Left forelimb (tissue), 1 donor: ENCODE measurements at regions not wholly inside any gene's neighbourhood (a gene's known extent, or its start where the extent isn't known, plus 50 kb on each side); places are given as distances from the start of the nearest gene placed in this dataset.

Source experiments
- DNase-seq: peaks from one replicate; pipeline ENCODE4 v3.0.0-alpha.2; 2018; ENCODE audit warnings: low spot score

DNA sequence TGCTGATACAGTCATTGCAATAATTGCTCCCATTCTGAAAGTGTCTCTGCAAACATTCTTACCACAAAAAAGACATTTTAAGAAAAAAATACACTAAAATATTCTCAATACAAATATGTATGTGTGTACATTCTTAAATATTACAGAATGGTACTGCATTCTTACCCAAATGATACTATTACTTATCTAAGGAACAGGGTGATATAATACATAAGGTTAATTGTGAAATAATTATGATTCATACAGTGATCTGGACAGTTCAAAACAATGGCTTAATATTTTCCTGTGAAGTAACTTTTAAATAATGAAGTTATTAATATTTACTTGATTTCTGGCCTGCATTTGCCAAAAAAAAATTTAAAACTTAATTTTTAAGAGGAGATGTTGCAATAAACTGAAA is 694.6 kb downstream of the TUSC7 start:
- no peak for DNase-seq

DNA sequence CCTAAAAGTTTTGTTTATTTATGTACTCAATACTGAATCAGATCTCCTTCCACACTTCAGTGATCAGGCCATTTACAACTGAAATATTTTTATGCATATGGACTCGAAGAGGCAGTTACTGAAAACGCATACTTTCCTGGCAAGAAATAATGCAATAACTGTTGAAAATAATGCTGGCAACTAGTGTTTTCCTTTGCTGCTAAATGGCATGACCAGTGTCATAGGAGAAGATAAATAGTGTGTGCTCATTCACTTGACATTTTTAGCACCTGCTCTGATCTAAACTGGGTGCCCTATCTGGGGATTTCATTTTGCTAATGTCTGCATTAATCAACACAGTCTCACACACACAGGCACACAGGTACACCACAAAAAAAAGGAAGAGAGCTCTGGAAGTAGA is 695.2 kb downstream of the TUSC7 start:
- no peak for DNase-seq

DNA sequence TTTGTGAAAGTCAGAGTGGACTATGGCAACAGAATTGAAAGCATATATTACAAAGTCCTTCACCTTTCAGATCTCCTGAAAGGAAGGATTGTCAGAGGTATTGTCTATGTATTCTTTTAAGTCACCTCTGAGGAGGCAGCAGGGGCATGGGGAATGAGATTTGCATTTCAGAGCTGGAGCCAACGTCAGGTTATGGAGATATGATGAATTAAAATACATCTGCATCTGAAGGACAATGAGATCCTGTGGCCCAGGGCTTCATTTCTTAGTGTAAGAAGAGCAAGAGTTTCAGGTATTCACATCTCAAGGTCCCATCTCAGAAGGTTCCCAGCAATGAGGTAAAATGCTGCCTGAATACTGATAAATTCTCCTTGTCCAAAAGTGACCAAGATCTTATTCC is 695.8 kb downstream of the TUSC7 start:
- DNase-seq = no peak

DNA sequence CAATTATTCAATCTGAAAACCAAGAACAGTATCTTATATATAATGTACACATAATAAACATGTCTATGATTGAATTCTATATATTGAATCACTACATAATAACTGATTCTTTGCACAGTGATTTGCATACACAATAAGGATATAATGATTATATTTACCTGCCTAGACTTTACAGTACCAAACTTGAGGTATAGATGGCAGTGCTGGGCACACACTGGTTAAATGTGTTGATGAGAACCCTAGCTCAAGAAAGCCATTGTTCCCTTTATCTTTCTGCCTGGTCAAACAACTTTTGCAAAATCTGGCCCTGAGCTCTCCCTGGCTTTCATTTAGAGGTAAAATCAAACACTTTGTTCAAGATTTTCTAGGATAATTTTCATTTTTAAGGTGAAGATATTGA is 697.7 kb downstream of the TUSC7 start:
- DNase-seq = no peak

- no peak for DNase-seq
Measured at GRCh38 chr3:117408811-117409210, 699.2 kb downstream of the TUSC7 start.

DNA sequence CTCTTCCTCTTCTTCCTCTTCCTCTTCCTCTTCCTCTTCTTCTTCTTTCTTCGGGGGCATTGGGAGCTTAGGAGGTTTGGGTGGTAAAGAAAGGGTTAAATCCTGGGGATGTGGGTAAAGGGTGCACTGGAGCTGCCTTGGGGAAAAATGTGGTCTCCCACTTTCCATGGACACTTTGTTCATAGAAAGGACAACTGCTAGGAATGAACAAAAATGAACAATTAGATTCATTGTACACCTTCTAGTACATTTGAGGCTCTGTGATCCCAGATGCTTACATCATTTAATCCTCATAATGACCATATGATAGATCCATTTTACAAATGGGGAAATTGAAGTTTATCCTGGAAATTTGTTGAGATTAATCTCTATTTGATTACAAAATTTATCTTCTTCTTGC is 699.7 kb downstream of the TUSC7 start:
- no peak for DNase-seq

DNA sequence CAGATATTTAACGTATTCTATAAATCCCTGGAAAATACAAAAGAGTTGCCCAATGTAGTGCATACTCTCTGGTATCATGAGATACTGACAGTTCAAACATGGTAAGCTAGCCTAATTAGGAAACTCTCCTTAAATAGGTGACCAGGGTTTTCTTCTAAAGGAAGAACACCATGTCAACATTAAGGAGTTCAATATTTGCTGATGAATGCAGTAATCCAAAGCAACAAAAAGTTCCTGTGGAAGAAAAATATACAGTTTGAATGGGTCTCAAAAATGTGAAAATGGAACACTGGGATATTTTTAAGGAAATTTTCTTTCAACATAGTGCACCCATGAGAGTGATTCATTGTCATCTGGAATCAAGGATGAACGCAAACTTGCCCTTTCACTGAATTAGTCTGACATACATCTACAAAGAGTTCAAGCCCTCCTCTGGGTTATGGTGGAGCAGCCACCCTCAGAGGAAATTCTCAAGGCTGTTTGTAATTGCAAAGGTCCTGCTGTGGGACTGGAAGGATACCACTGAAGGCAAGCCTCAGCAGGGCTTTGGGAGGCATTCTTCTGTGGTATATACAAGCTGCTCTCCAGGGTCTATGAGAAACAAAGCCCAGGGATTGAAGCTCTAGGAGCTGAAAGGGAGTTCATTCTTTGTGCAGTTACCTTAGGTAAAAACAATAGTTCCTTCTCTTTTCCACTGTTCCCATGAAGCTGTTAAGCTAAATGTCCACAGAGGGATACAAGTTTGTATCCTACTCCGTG is 700.3 kb downstream of the TUSC7 start:
- DNase-seq = no peak

DNA sequence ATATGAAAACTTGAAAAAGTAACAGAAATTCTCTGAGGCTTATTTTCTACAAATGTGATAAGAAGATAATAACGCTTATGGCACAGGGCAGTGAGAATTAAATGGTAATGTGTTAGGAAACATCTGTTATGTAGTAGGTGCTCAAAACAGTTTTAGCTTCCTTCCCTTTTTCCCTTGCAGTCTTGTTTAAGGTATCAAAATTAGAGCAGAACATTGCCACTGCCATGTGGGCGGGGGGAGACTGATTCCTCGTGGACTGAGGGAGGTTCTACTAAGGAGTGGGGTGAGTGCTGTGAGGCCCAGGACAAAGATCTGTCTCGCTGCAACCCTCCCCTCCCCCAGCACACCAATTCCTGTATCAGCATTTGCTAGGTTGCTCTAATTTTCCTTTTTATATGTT is 702.4 kb downstream of the TUSC7 start:
- no peak for DNase-seq

DNA sequence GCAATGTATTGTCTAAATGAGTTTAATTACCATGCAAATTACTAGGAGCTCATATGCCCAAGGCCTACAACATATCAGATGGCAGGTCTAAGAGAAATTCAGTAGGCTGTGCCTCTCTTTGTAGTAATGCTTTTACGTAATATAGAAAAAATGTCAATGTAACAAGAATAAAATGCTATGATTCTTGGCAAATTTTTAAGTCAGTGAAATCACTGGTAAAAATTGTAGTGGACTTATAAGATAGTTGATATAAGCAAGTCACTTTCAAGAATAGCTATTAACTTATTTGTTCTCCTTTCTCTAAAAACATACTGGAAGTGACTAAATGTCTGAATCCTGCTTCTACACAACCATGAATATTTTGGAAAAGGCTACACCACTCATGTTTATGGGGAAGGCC is 707.8 kb downstream of the TUSC7 start:
- no peak for DNase-seq

- no peak for DNase-seq
Measured at GRCh38 chr3:117427081-117427480, 717.5 kb downstream of the TUSC7 start.

GRCh38 chr3:117433427-117433826 is 723.8 kb downstream of the TUSC7 start:
- no peak for DNase-seq

- DNase-seq = no peak
Measured at GRCh38 chr3:117434661-117435412, 725.3 kb downstream of the TUSC7 start.

DNA sequence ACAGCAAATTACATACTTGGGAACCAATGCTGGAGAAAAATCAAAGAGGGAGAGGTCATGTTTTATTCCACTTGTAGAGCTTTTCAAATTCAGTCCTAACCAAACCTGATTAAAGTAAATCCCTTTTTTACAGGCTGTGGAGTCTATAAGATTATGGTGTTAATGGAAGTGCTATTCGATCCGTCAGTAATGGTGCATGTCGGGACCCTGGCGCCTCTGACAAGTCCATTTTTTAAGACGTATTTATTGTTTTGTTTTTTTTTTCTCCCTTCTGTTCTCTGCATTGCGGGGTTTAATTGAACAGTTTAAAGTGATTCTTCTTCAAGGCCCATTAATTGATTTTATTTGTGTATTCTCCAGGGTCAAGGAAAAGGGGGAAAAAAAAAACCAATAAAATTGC is 725.9 kb downstream of the TUSC7 start:
- DNase-seq = no peak

DNA sequence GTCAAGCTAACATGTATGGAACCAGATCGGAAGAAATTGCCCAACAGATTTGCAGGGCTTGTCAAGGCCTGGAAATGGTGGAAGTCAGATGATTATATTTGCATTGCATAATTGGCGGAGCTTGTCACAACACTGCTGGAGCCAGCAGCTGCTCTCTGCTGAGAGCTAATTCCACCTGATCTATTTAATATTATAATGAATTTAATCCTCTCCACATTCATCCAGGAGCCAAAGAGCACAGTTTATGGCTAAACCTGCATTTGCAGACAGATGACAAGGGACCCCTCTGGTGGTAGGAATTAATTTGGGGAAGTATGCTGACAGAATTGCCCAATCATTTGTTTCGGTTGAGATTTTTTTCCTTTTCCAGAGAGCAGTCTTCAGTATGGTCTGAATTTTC is 730.2 kb downstream of the TUSC7 start:
- no peak for DNase-seq

DNA sequence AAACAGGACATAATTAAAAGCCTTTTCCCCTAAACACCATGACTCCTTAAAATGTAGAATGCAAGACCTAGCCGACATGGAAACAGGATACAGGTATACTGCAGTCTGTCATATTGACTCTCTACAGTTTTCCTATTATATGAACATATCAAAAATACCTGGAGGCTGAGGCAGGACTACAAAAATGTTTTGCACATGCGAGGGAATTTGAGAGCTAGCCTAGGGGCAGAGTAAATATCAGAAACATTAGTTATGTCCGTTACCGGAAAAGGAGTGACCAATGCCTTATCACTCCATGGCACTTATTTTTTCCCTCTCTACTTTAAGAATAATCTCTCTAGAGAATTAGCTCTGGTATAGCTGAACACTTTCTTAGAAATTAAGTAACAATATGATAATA is 732.3 kb downstream of the TUSC7 start:
- no peak for DNase-seq

- DNase-seq = no peak
Measured at GRCh38 chr3:117442566-117442965, 733.0 kb downstream of the TUSC7 start.

DNA sequence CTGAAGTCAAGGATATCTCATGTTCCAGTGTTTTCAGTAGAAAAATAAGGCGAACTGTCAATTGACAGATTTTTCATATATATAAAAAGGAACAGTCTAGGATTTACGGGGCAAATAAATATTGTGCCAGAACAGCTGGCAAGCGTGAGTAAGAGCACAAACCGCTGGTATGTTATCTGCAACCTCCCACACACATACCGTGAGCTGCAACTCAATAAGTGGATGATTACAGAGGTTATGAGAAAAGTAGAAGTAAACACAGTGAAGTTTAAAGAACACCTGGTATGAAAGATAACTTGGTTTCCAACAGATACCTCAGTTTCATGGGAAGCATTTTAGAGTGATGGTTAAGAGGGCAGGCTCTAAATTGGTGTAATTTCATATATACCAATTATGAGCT is 733.4 kb downstream of the TUSC7 start:
- no peak for DNase-seq

GRCh38 chr3:117444175-117444574 is 734.6 kb downstream of the TUSC7 start:
- no peak for DNase-seq

- no peak for DNase-seq
Measured at GRCh38 chr3:117447419-117447818, 737.8 kb downstream of the TUSC7 start.

DNA sequence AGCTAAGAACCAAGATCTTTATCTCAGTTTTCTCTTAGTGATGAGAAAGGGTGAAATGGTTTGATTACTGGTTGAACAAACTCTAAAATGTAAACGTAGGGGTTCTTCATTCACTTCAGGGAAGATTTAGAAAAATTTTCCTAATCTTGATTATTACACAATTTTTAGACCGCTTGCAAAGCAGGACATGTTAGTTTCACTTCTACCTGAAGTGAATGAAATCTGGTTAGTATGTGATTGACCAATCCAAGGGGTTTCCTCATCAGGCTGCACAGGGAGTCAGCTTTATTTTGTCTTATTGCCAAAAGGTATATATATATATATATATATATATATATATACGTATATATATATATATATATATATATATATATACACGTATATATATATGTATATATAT is 740.4 kb downstream of the TUSC7 start:
- no peak for DNase-seq

DNA sequence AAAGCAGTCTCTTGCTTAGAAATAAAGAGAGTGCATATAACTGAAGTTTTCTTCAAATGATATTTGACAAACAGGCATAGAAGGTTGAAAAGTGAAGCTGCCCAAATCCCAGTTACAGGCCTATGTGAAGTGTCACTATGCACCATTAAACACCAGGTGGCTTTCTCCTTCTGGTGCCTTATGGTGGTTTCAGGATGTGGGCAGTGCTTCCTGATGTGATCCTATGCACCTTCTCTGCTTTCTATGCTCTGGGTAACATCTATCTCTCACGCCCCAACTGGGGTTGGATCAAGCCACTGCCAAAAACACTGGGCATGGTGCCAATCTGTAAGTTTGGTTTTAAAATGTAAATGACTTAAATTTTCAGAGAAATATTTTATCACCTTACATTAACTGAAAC is 744.7 kb downstream of the TUSC7 start:
- no peak for DNase-seq

GRCh38 chr3:117454908-117455307 is 745.3 kb downstream of the TUSC7 start:
- no peak for DNase-seq

DNA sequence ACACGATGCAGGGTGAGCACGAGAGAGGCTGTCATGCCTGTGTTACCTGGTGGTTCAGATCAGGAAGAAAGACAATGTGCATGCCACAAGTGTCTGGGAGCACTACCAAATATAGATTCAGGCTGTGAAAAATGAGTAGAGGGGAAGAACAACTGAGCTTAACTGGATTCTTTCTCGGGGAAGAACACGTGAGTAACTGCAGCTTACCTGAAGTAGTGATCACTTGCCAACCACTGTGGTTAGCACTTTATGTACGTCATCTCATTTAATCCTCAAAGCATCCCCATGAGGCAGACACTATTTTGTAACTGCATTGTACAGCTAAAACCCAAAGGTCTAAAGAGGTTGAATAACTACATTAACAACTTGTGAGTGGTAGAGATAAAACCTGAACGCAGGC is 746.2 kb downstream of the TUSC7 start:
- no peak for DNase-seq
